PC-3 (cell line): ENCODE measurements at regions not wholly inside any gene's neighbourhood (a gene's known extent, or its start where the extent isn't known, plus 50 kb on each side); places are given as distances from the start of the nearest gene placed in this dataset.

Source experiments
- EZH2phosphoT487 ChIP-seq: fragments of 300-600 bp; sonication (generic); IDR thresholded peaks from 2 replicates; pipeline ENCODE4 v1.6.1; 2018; ENCODE audit warnings: mild to moderate bottlenecking, antibody characterized with exemption, low read length, borderline replicate concordance
- TF ChIP-seq, protein P1 (sequence below): fragments of 300-600 bp; sonication (generic); conservative IDR thresholded peaks from 2 replicates; pipeline ENCODE4 v1.5.1; 2017; ENCODE audit warnings: antibody characterized with exemption, low read depth, mild to moderate bottlenecking, low read length

- TF ChIP-seq, protein P1, sequence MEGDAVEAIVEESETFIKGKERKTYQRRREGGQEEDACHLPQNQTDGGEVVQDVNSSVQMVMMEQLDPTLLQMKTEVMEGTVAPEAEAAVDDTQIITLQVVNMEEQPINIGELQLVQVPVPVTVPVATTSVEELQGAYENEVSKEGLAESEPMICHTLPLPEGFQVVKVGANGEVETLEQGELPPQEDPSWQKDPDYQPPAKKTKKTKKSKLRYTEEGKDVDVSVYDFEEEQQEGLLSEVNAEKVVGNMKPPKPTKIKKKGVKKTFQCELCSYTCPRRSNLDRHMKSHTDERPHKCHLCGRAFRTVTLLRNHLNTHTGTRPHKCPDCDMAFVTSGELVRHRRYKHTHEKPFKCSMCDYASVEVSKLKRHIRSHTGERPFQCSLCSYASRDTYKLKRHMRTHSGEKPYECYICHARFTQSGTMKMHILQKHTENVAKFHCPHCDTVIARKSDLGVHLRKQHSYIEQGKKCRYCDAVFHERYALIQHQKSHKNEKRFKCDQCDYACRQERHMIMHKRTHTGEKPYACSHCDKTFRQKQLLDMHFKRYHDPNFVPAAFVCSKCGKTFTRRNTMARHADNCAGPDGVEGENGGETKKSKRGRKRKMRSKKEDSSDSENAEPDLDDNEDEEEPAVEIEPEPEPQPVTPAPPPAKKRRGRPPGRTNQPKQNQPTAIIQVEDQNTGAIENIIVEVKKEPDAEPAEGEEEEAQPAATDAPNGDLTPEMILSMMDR = no peak
- TF ChIP-seq EZH2phosphoT487 = no peak
Measured at GRCh38 chr14:38788060-38788459, 315.0 kb downstream of the SEC23A start.
